HG02678 (cell line): ENCODE measurements at regions not wholly inside any gene's neighbourhood (a gene's known extent, or its start where the extent isn't known, plus 50 kb on each side); places are given as distances from the start of the nearest gene placed in this dataset.

Experiments
- ATAC-seq: cut with Tn5 transposase; IDR thresholded peaks from one replicate; pipeline ENCODE4 v1.9.1; 2021; ENCODE audit warnings: mild to moderate bottlenecking, moderate library complexity; ENCODE audit not compliant: unreplicated experiment

- ATAC-seq = no peak
These were observed 174.3 kb downstream of the RBM43 start for GRCh38 chr2:151087377-151087776.

GRCh38 chr2:151085181-151085611 lies 176.5 kb downstream of the RBM43 start:
- no peak for ATAC-seq

- ATAC-seq = no peak
These were observed 177.5 kb downstream of the RBM43 start for GRCh38 chr2:151083856-151084795.

GRCh38 chr2:151078889-151079288 lies 182.8 kb downstream of the RBM43 start:
- no peak for ATAC-seq

GRCh38 chr2:151071906-151072305 lies 189.8 kb downstream of the RBM43 start:
- ATAC-seq = no peak

GRCh38 chr2:151071382-151071781 lies 190.3 kb downstream of the RBM43 start:
- no peak for ATAC-seq

GRCh38 chr2:151070253-151070652 lies 191.4 kb downstream of the RBM43 start:
- ATAC-seq = no peak

- ATAC-seq = no peak
These were observed 193.8 kb downstream of the RBM43 start for GRCh38 chr2:151067658-151068369.

GRCh38 chr2:151063271-151063670 lies 198.4 kb downstream of the RBM43 start:
- ATAC-seq = no peak

- no peak for ATAC-seq
These were observed 201.4 kb downstream of the RBM43 start for GRCh38 chr2:151060287-151060686.

- ATAC-seq = no peak
These were observed 204.8 kb downstream of the RBM43 start for GRCh38 chr2:151056870-151057269.

GRCh38 chr2:151053661-151053990 lies 208.0 kb downstream of the RBM43 start:
- no peak for ATAC-seq

GRCh38 chr2:151052850-151053660 lies 208.6 kb downstream of the RBM43 start:
- no peak for ATAC-seq

GRCh38 chr2:151051574-151052220 lies 210.0 kb downstream of the RBM43 start:
- ATAC-seq = peak; percentile 83

- ATAC-seq = no peak
These were observed 211.9 kb downstream of the RBM43 start for GRCh38 chr2:151049746-151050145.

GRCh38 chr2:151048331-151049054 lies 213.2 kb downstream of the RBM43 start:
- ATAC-seq = no peak

- no peak for ATAC-seq
These were observed 218.2 kb downstream of the RBM43 start for GRCh38 chr2:151043484-151043883.

- no peak for ATAC-seq
These were observed 218.7 kb downstream of the RBM43 start for GRCh38 chr2:151042964-151043363.

GRCh38 chr2:151040039-151040438 lies 221.6 kb downstream of the RBM43 start:
- ATAC-seq = no peak

- ATAC-seq = no peak
These were observed 223.1 kb downstream of the RBM43 start for GRCh38 chr2:151038516-151038915.
